ACHN (cell line): ENCODE measurements at regions not wholly inside any gene's neighbourhood (a gene's known extent, or its start where the extent isn't known, plus 50 kb on each side); places are given as distances from the start of the nearest gene placed in this dataset.
"Not testable (repeated sequence)": the region's sequence is repeated elsewhere in the genome, so short reads cannot be mapped to it uniquely, and the experiment has no call there.

Experiments
- DNase-seq: peaks from one replicate; pipeline ENCODE4 v3.0.0-alpha.2; 2015
- in situ Hi-C: cut with HindIII; loops from 2 replicates; pipeline ENCODE4 v1.10.0; 2017; ENCODE audit warnings: low sequenced_read_pairs, low pct_ligation_motif_present, low pct_unique_long_range_greater_than_20kb

GRCh38 chr4:101464596-101464995 lies 117.3 kb upstream of the PPP3CA start:
- no peak for DNase-seq
- in situ Hi-C loops: no loop called here

- no peak for DNase-seq
- in situ Hi-C loops: no loop called here
Measured at GRCh38 chr4:101458914-101459313, 111.6 kb upstream of the PPP3CA start.

- no peak for DNase-seq
- in situ Hi-C loops: no loop called here
Measured at GRCh38 chr4:101458473-101458872, 111.1 kb upstream of the PPP3CA start.

- DNase-seq: no peak
- in situ Hi-C loops: no loop called here
Measured at GRCh38 chr4:101451086-101451485, 103.8 kb upstream of the PPP3CA start.

GRCh38 chr4:101441446-101441845 lies 94.1 kb upstream of the PPP3CA start:
- no peak for DNase-seq
- in situ Hi-C loops: no loop called here

- no peak for DNase-seq
Measured at GRCh38 chr4:101439926-101440325, 92.6 kb upstream of the PPP3CA start.

GRCh38 chr4:101421386-101421785 lies 74.1 kb upstream of the PPP3CA start:
- in situ Hi-C loops: no loop called here
- DNase-seq: no peak

More at GRCh38 chr4:101439926-101440325, 92.6 kb upstream of the PPP3CA start:
- in situ Hi-C loops: no loop called here

GRCh38 chr4:101420661-101421060 lies 73.3 kb upstream of the PPP3CA start:
- no peak for DNase-seq
- in situ Hi-C loops: no loop called here

GRCh38 chr4:101419336-101420135 lies 72.2 kb upstream of the PPP3CA start:
- in situ Hi-C loops: no loop called here
- DNase-seq: no peak

GRCh38 chr4:101418466-101418865 lies 71.1 kb upstream of the PPP3CA start:
- in situ Hi-C loops: no loop called here

GRCh38 chr4:101418055-101418454 lies 70.7 kb upstream of the PPP3CA start:
- in situ Hi-C loops: no loop called here
- DNase-seq: no peak

More at GRCh38 chr4:101418466-101418865, 71.1 kb upstream of the PPP3CA start:
- DNase-seq: no peak

GRCh38 chr4:101417046-101417445 lies 69.7 kb upstream of the PPP3CA start:
- no peak for DNase-seq

GRCh38 chr4:101415962-101416361 lies 68.6 kb upstream of the PPP3CA start:
- in situ Hi-C loops: no loop called here
- no peak for DNase-seq

More at GRCh38 chr4:101417046-101417445, 69.7 kb upstream of the PPP3CA start:
- in situ Hi-C loops: no loop called here

GRCh38 chr4:101414496-101414895 lies 67.2 kb upstream of the PPP3CA start:
- no peak for DNase-seq
- in situ Hi-C loops: no loop called here

- in situ Hi-C loops: no loop called here
- no peak for DNase-seq
Measured at GRCh38 chr4:101411926-101412325, 64.6 kb upstream of the PPP3CA start.

- DNase-seq, in situ Hi-C loops: not testable (repeated sequence)
Measured at GRCh38 chr4:101411281-101411910, 64.1 kb upstream of the PPP3CA start.

GRCh38 chr4:101400096-101400495 lies 52.8 kb upstream of the PPP3CA start:
- in situ Hi-C loops: no loop called here
- DNase-seq: no peak

- in situ Hi-C loops: no loop called here
- no peak for DNase-seq
Measured at GRCh38 chr4:101398807-101399206, 51.5 kb upstream of the PPP3CA start.
